ENCODE measurements at regions not wholly inside any gene's neighbourhood (a gene's known extent, or its start where the extent isn't known, plus 50 kb on each side); places are given as distances from the start of the nearest gene placed in this dataset.
"Not testable (repeated sequence)": the region's sequence is repeated elsewhere in the genome, so short reads cannot be mapped to it uniquely, and the experiment has no call there.

DNA sequence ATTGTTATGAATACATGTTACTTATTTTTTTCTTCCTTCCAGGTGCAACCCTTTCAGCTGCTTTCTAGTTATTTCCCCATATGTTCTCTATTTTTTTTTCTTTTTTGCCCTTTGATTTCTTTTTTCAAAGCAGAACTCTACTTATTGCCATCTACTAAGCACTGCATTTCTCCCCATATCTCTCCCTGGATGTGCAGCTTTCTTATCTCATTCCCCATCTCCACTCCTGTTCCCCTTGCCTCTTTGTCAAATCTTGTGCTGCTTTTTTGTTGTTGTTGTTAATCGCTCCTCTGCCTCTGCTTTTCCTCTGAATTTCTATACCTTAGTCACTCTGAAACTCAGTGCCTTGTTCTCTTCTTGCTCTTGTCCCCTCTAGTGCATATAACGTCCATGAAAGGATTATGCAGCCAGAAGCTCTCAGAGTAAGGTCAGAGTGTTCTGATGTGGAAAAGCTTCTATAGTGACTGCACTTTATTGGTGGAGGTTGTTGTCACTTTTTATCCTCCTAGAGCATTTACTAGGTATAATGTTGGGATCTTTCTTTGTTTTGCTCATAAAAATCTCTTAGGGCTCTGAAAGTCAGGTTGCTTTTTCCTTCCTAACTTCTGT is 51.1 kb upstream of the JADE1 start:
- Histone ChIP-seq H3K36me3 (ENCODE audit: control insufficient read depth, insufficient read depth, low read length) (no peaks in the 10 kb centered on the region), H3K27me3 (ENCODE audit: control insufficient read depth, insufficient read depth, low read length) (no peaks in the 10 kb centered on the region), H3K4me3 (ENCODE audit: low read depth, low read length) (no peak overlapping the region)
- FAIRE-seq (no peak), DNase-seq (ENCODE audit: low read depth) (no peak)
- TF ChIP-seq, protein P1, sequence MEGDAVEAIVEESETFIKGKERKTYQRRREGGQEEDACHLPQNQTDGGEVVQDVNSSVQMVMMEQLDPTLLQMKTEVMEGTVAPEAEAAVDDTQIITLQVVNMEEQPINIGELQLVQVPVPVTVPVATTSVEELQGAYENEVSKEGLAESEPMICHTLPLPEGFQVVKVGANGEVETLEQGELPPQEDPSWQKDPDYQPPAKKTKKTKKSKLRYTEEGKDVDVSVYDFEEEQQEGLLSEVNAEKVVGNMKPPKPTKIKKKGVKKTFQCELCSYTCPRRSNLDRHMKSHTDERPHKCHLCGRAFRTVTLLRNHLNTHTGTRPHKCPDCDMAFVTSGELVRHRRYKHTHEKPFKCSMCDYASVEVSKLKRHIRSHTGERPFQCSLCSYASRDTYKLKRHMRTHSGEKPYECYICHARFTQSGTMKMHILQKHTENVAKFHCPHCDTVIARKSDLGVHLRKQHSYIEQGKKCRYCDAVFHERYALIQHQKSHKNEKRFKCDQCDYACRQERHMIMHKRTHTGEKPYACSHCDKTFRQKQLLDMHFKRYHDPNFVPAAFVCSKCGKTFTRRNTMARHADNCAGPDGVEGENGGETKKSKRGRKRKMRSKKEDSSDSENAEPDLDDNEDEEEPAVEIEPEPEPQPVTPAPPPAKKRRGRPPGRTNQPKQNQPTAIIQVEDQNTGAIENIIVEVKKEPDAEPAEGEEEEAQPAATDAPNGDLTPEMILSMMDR (IDR thresholded peaks at IDR 0.05; ENCODE audit: insufficient read depth, low read length, severe bottlenecking): no peak

DNA sequence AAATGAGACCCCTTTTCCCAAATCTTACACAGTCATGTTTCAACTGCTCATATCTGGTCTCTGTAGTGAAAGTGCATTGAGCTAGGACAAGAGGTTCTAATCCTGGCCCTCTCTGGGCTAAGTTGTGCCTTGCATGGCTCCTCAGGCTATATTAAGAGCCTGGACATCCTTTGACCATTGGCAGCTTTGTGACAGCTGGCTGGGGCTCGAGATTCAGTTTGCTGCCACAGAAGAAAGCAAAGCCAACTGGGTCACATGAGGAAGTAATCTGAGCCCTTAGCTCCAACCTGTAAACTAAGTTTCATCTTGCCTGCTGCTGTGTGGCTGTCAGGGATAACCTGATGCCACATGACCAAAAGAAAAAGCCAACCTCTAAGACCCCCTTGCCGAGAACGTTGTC is 51.8 kb upstream of the JADE1 start:
- Histone ChIP-seq H3K36me3 (ENCODE audit: control insufficient read depth, insufficient read depth, low read length) (no peaks in the 10 kb centered on the region), H3K27me3 (ENCODE audit: control insufficient read depth, insufficient read depth, low read length) (no peaks in the 10 kb centered on the region), H3K4me3 (ENCODE audit: low read depth, low read length) (no peak overlapping the region)
- DNase-seq (ENCODE audit: low read depth) (no peak), FAIRE-seq (no peak)
- TF ChIP-seq, protein P1 (IDR thresholded peaks at IDR 0.05; ENCODE audit: insufficient read depth, low read length, severe bottlenecking): no peak

DNA sequence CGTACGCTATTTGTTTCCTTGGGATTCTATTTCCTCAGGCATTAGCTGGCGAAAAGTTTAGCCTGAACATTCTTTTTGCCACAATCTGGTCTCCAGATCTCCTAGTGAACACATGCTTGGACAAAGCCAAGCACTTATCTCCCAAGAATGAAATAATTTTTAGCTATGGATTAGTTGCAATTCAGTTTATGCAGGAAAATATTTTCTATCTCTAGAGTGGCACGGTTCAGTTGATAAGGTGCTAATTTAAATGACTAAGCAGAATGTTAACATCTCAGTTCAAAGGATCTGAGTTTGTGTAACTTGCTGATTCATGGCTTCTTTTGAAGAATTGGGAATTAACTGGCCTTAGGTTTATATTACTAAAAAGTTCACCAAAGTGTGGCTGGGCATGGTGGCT is 58.1 kb upstream of the JADE1 start:
- peak; percentile 9 for DNase-seq (ENCODE audit: low read depth)
- H3K4me3 ChIP-seq (ENCODE audit: low read depth, low read length): no peak overlapping the region
- no peaks in the 10 kb centered on the region for H3K36me3 ChIP-seq (ENCODE audit: control insufficient read depth, insufficient read depth, low read length)
- no peak for FAIRE-seq
- TF ChIP-seq, protein P1 (IDR thresholded peaks at IDR 0.05; ENCODE audit: insufficient read depth, low read length, severe bottlenecking): no peak
- H3K27me3 ChIP-seq (ENCODE audit: control insufficient read depth, insufficient read depth, low read length): no peaks in the 10 kb centered on the region

DNA sequence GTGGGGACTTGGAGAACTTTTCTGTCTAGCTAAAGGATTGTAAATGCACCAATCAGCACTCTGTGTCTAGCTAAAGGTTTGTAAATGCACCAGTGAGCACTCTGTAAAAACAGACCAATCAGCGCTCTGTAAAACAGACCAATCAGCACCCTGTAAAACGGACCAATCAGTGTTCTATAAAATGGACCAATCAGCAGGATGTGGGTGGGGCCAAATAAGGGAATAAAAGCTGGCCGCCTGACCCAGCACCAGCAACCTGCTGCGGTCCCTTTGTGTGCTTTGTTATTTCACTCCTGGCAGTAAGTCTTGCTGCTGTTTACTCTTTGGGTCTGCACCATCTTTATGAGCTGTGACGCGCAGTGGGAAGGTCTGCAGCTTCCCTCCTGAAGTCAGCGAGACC is 67.8 kb upstream of the JADE1 start:
- DNase-seq (ENCODE audit: low read depth); FAIRE-seq; H3K4me3 ChIP-seq (ENCODE audit: low read depth, low read length); H3K36me3 ChIP-seq (ENCODE audit: control insufficient read depth, insufficient read depth, low read length); H3K27me3 ChIP-seq (ENCODE audit: control insufficient read depth, insufficient read depth, low read length): not testable (repeated sequence)

DNA sequence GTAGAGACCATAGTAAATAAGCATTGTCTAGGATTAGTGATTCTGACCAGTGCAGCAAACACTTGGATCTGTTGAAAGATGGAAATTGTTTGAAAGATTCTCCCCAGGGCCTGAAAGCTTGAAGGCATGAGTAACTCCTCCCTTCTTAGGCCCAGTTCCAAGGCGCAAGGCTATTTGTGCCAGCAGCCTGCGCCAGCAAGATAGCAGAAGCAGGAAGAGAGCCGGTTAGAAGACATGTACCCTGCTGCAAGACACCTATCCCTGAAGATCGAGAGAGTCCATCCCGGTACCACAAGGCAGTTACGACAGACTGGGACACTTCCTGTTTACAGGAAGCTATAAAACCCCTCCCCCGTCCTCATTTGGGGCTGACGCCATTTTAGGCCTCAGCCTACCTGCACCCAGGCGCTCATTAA is 72.4 kb upstream of the JADE1 start:
- FAIRE-seq: no peak
- no peaks in the 10 kb centered on the region for H3K27me3 ChIP-seq (ENCODE audit: control insufficient read depth, insufficient read depth, low read length)
- H3K4me3 ChIP-seq (ENCODE audit: low read depth, low read length): no peak overlapping the region
- H3K36me3 ChIP-seq (ENCODE audit: control insufficient read depth, insufficient read depth, low read length): no peaks in the 10 kb centered on the region
- TF ChIP-seq, protein P1 (IDR thresholded peaks at IDR 0.05; ENCODE audit: insufficient read depth, low read length, severe bottlenecking): no peak
- DNase-seq (ENCODE audit: low read depth): no peak

DNA sequence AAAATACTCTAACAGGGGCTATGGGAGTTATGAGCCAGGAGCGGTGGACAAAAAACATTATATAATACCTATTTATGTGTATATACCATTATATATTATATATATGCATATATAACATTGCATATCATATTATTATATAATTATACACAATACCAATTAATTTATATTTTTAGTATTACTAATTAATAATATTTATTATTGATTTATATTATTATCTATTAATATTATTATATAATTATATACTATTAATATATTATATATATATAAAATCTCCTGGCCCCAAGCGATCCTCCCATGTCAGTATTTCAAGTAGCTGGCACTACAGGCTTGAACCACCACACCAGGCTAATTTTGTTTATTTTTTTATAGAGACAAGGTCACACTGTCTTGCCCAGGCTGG is 73.8 kb upstream of the JADE1 start:
- FAIRE-seq: no peak
- TF ChIP-seq, protein P1 (IDR thresholded peaks at IDR 0.05; ENCODE audit: insufficient read depth, low read length, severe bottlenecking): no peak
- Histone ChIP-seq H3K36me3 (ENCODE audit: control insufficient read depth, insufficient read depth, low read length) (no peaks in the 10 kb centered on the region), H3K4me3 (ENCODE audit: low read depth, low read length) (no peak overlapping the region), H3K27me3 (ENCODE audit: control insufficient read depth, insufficient read depth, low read length) (no peaks in the 10 kb centered on the region)
- DNase-seq (ENCODE audit: low read depth): no peak

All from bronchial epithelial cell (primary cell).